ENCODE measurements at regions not wholly inside any gene's neighbourhood (a gene's known extent, or its start where the extent isn't known, plus 50 kb on each side); places are given as distances from the start of the nearest gene placed in this dataset.

DNA sequence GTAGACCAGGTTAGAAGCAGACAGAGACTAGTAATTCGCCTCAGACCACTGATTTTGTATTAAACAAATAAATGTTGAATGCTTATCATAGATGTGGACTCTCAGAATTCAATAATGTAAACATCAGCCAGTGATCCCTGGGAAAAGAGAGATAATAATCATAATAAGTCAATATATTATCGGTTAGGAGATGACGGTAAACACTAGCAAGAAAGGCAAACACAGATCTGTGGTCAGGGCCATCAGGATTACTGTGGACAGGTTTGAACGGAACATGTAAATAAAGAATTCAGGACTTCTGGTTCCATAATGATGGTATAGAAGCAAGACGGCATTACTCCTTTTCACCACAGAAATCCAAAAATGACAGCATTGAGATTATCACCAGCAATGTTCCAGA, 861.6 kb downstream of the CBLN2 start:
- intact Hi-C loops (cut with micrococcal nuclease; ENCODE audit: unreplicated experiment), result no loop called here
- ChIA-PET POLR2A (no interaction called here), CTCF (no interaction called here)
- no peaks in the 10 kb centered on the region for H3K27me3 ChIP-seq (ENCODE audit: control insufficient read depth, insufficient read depth, low read length)
- in situ Hi-C loops (cut with HindIII; ENCODE audit: low pct_unique_long_range_greater_than_20kb, low sequenced_read_pairs), result no loop called here
- DNase-seq (ENCODE audit: low read depth, low spot score), result no peak
- no peak overlapping the region for H3K27ac ChIP-seq (ENCODE audit: low read length)
- H3K36me3 ChIP-seq (ENCODE audit: control insufficient read depth, insufficient read depth, low read length), result no peaks in the 10 kb centered on the region
- no peaks in the 10 kb centered on the region for H3K9me3 ChIP-seq (ENCODE audit: control insufficient read depth, insufficient read depth, low read depth, low read length)
- BruUV-seq (replicated peaks), result no TSS peak
- no peaks in the 10 kb centered on the region for H3K4me1 ChIP-seq (ENCODE audit: control insufficient read depth, insufficient read depth, low read length)
- ATAC-seq, result no peak
- TF ChIP-seq TCF7L2 (IDR thresholded peaks at IDR 0.05; ENCODE audit: low read depth, low read length), result no peak
- TF ChIP-seq, protein P1, sequence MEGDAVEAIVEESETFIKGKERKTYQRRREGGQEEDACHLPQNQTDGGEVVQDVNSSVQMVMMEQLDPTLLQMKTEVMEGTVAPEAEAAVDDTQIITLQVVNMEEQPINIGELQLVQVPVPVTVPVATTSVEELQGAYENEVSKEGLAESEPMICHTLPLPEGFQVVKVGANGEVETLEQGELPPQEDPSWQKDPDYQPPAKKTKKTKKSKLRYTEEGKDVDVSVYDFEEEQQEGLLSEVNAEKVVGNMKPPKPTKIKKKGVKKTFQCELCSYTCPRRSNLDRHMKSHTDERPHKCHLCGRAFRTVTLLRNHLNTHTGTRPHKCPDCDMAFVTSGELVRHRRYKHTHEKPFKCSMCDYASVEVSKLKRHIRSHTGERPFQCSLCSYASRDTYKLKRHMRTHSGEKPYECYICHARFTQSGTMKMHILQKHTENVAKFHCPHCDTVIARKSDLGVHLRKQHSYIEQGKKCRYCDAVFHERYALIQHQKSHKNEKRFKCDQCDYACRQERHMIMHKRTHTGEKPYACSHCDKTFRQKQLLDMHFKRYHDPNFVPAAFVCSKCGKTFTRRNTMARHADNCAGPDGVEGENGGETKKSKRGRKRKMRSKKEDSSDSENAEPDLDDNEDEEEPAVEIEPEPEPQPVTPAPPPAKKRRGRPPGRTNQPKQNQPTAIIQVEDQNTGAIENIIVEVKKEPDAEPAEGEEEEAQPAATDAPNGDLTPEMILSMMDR (IDR thresholded peaks at IDR 0.05), result no peak
- no peak for TF ChIP-seq POLR2AphosphoS5 (IDR thresholded peaks at IDR 0.05; ENCODE audit: low read depth, low read length)
- TF ChIP-seq SIN3A (IDR thresholded peaks at IDR 0.05; ENCODE audit: borderline replicate concordance, insufficient read depth, low read depth, low read length), result no peak
- TF ChIP-seq, protein P2, sequence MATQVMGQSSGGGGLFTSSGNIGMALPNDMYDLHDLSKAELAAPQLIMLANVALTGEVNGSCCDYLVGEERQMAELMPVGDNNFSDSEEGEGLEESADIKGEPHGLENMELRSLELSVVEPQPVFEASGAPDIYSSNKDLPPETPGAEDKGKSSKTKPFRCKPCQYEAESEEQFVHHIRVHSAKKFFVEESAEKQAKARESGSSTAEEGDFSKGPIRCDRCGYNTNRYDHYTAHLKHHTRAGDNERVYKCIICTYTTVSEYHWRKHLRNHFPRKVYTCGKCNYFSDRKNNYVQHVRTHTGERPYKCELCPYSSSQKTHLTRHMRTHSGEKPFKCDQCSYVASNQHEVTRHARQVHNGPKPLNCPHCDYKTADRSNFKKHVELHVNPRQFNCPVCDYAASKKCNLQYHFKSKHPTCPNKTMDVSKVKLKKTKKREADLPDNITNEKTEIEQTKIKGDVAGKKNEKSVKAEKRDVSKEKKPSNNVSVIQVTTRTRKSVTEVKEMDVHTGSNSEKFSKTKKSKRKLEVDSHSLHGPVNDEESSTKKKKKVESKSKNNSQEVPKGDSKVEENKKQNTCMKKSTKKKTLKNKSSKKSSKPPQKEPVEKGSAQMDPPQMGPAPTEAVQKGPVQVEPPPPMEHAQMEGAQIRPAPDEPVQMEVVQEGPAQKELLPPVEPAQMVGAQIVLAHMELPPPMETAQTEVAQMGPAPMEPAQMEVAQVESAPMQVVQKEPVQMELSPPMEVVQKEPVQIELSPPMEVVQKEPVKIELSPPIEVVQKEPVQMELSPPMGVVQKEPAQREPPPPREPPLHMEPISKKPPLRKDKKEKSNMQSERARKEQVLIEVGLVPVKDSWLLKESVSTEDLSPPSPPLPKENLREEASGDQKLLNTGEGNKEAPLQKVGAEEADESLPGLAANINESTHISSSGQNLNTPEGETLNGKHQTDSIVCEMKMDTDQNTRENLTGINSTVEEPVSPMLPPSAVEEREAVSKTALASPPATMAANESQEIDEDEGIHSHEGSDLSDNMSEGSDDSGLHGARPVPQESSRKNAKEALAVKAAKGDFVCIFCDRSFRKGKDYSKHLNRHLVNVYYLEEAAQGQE (IDR thresholded peaks at IDR 0.05; ENCODE audit: insufficient read depth in 1 of 2, low read depth in 2 of 2, low read length in 1 of 2), result no peak
- no peak overlapping the region for H3K4me3 ChIP-seq (ENCODE audit: low read depth in 2 of 2, low read length in 2 of 2)

DNA sequence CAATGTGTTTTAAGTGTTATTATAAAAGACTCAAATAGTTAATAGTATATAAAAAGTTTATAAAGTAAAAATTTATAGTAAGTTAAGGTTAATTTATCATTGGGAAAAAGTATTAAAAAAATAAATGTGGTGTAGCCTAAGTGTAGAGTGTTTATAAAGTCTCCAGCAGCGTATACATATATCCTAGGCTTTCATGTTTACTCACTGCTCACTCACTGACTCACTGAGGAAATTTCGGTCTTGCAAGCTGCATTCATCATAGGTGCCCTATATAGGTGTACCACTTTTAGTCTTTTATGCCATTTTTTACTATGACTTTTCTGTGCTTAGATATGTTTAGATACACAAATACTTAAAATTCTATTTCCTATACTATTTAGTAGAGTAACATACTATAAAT, 866.0 kb downstream of the CBLN2 start:
- H3K27me3 ChIP-seq (ENCODE audit: control insufficient read depth, insufficient read depth, low read length), result no peaks in the 10 kb centered on the region
- BruUV-seq (replicated peaks), result no TSS peak
- H3K36me3 ChIP-seq (ENCODE audit: control insufficient read depth, insufficient read depth, low read length), result no peaks in the 10 kb centered on the region
- ChIA-PET POLR2A (no interaction called here), CTCF (no interaction called here)
- H3K9me3 ChIP-seq (ENCODE audit: control insufficient read depth, insufficient read depth, low read depth, low read length), result no peaks in the 10 kb centered on the region
- no peak for ATAC-seq
- intact Hi-C loops (cut with micrococcal nuclease; ENCODE audit: unreplicated experiment), result no loop called here
- in situ Hi-C loops (cut with HindIII; ENCODE audit: low pct_unique_long_range_greater_than_20kb, low sequenced_read_pairs), result no loop called here
- TF ChIP-seq, protein P1 (IDR thresholded peaks at IDR 0.05), result no peak
- TF ChIP-seq SIN3A (IDR thresholded peaks at IDR 0.05; ENCODE audit: borderline replicate concordance, insufficient read depth, low read depth, low read length) (no peak), POLR2AphosphoS5 (IDR thresholded peaks at IDR 0.05; ENCODE audit: low read depth, low read length) (no peak), TCF7L2 (IDR thresholded peaks at IDR 0.05; ENCODE audit: low read depth, low read length) (no peak)
- TF ChIP-seq, protein P2 (IDR thresholded peaks at IDR 0.05; ENCODE audit: insufficient read depth in 1 of 2, low read depth in 2 of 2, low read length in 1 of 2), result no peak
- no peak overlapping the region for H3K27ac ChIP-seq (ENCODE audit: low read length)
- H3K4me1 ChIP-seq (ENCODE audit: control insufficient read depth, insufficient read depth, low read length), result no peaks in the 10 kb centered on the region
- no peak for DNase-seq (ENCODE audit: low read depth, low spot score)
- no peak overlapping the region for H3K4me3 ChIP-seq (ENCODE audit: low read depth in 2 of 2, low read length in 2 of 2)
